ENCODE measurements at regions not wholly inside any gene's neighbourhood (a gene's known extent, or its start where the extent isn't known, plus 50 kb on each side); places are given as distances from the start of the nearest gene placed in this dataset.
"Not testable (repeated sequence)": the region's sequence is repeated elsewhere in the genome, so short reads cannot be mapped to it uniquely, and the experiment has no call there.

DNA sequence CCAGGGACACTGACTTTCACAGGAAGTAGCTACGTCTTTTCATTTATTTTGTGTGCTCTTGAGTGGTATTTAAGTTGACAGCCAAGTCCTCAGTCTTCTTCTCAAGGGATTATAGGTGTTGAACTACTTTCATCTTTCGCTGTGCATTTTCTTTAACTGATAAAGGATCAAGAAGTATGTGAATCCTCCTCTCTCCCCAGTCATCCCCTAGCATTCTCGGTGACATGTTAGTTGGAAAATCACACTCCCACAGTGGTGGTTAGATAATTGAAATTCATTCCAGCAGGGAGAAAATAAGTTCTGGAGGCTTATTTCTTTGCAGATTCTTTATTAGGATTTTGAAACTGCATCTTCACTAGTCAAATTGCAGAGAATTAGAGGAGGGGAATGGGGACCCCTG lies 569.4 kb downstream of the MEI4 start:
- ChIA-PET CTCF (interaction anchor here (1.0 kb wide), 1 partner anchor 9 kb away, joined by 3 read pairs; no protein-coding TSS in a partner anchor), POLR2A (no interaction called here)

DNA sequence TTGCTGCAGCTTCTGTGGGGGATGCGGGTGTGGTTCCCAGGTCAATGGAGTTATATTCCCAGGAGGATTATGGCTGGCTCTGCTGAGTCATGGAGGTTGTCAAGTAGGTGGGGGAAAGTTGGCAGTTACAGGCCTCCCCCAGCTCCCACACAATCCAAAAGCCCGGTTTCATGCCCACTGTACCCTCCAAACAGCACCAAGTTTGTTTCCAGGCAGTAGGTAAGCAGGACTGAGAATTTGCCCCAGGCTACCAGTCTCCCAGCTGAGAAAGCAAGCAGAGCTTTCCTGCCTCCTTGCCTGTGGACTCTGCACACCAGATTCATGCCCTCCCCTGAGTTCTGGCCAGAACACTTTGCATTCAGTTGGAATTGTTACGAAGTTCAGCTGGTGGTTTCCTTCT lies 578.2 kb downstream of the MEI4 start:
- CTCF ChIA-PET = interaction anchor here (0.6 kb wide), 1 partner anchor 9 kb away, joined by 3 read pairs; no protein-coding TSS in a partner anchor
- POLR2A ChIA-PET = no interaction called here

- POLR2A ChIA-PET = no interaction called here
Measured at GRCh38 chr6:78243519-78243918, 590.7 kb downstream of the MEI4 start.

GRCh38 chr6:78251931-78252330 lies 599.1 kb downstream of the MEI4 start:
- POLR2A ChIA-PET = no interaction called here
- CTCF ChIA-PET = no interaction called here

More at GRCh38 chr6:78243519-78243918, 590.7 kb downstream of the MEI4 start:
- CTCF ChIA-PET = no interaction called here

- POLR2A ChIA-PET = no interaction called here
- CTCF ChIA-PET = no interaction called here
Measured at GRCh38 chr6:78253618-78254017, 600.8 kb downstream of the MEI4 start.

- POLR2A ChIA-PET = no interaction called here
- CTCF ChIA-PET = no interaction called here
Measured at GRCh38 chr6:78259935-78260334, 607.1 kb downstream of the MEI4 start.

GRCh38 chr6:78260427-78260826 lies 606.9 kb upstream of the IRAK1BP1 start:
- CTCF ChIA-PET, POLR2A ChIA-PET: not testable (repeated sequence)

DNA sequence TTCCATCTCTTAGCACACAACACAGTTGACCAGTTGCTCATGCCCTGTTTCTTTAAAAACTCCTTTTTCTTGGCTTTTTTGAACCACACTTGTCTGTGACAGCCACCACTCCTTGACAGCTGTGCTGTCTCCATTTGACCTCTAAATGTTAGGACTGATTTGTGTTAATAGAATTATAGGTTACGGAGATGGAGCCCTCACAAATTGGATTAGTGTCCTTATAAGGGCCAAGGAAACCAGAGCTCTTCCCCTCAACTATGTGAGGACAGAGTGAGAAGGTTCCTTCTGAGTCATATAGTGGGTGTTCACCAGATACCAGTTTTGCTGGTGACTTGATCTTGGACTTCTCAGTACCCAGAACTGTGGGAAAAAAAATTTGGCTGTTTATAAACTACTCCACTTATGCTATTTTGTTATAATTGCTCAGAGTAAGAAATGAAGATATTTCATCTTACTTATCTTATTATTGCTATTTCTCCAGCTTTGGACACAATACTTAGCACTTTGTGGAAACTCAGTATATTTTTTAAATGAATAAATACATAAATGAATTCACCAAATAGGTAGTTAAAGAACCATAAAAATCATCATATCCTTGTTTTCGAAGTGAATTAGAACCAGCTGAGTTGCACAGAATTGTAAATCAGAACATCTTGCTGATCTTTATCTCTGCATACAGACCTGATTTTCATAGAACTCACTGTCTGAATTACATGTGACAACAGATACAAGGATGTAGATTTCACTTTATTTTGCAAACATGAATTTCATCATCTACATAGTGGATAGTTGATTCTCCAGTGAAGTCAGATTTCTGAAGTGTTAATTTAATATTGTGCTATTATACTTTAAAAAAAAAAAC lies 598.5 kb upstream of the IRAK1BP1 start:
- ChIA-PET CTCF (no interaction called here), POLR2A (no interaction called here)

GRCh38 chr6:78300885-78301284 lies 566.5 kb upstream of the IRAK1BP1 start:
- POLR2A ChIA-PET = no interaction called here
- CTCF ChIA-PET = no interaction called here

DNA sequence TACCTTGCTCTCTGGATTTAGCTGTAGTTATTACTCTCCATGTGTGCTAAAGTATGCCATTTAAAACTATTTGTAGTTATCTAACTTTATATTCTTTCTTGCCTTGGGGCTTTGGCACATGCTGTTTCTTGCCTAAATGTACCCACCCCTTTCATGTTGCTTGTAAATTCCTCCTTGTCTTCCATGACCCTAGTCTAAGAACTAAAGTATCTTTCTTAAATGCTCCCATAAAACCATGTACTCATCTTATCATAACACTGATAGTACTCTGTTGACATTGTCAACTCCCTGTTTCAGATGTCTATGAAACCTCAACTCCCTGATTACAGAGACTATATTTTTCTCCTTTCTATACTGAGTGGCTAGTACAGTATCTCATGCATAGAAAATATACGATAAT lies 564.9 kb upstream of the IRAK1BP1 start:
- ChIA-PET POLR2A (no interaction called here), CTCF (no interaction called here)

DNA sequence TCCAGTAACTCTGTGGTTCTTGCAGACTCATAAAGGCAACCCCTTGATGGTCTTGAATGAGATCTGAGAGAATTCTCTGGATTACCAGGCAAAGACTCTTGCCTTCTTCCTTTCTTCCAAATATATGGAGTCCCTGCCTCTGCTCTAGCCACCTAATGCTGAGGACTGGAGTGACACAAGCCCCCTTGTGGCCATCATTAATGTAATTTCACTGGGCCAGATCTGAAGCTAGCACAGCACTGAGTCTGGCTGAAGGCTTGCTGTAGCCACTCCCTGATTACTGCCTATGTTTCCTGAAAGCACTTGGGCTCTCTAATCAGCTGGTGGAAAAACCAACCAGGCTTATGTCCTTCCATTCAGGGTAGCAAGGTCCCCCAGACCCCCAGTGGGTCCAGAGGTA lies 559.3 kb upstream of the IRAK1BP1 start:
- POLR2A ChIA-PET = no interaction called here
- CTCF ChIA-PET = no interaction called here

DNA sequence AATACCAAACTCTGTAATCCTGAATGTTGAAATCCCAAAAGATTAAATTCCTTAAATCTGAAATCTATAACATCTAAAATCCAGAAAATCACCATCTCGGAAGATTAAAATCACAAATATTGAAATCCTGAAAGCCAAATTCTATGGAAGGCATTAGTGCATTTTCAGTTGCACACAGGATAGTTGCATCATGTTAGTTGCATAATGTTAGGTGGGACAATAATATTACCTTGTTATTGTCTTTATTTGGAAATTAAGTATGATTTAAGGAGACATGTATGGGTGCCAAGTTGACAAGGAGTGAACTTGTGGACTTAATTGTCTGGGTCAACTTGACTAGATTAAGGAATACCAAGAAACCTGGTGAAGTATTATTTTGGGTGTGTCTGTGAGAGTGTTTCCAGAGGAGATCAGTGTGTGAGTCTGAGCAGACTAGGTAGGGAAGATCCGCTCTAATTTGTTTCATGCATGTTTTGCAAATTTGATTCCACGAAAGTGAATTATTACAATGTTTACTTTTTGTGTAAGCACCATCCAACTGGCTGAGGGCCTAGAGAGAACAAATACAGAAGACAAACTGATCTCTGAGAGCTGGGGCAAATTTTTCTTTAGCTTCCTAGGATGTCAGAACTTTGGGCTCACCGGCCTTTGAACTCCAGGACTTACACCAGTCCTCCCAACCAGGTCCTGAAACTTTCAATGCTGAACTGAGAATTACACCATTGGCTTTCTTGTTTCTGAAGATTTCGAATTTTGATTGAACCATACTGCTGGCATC lies 545.1 kb upstream of the IRAK1BP1 start:
- CTCF ChIA-PET = no interaction called here
- POLR2A ChIA-PET = no interaction called here

GRCh38 chr6:78324213-78324612 lies 543.1 kb upstream of the IRAK1BP1 start:
- POLR2A ChIA-PET = no interaction called here
- CTCF ChIA-PET = no interaction called here

GRCh38 chr6:78340755-78341154 lies 526.6 kb upstream of the IRAK1BP1 start:
- ChIA-PET POLR2A (no interaction called here), CTCF (no interaction called here)

GRCh38 chr6:78345882-78346281 lies 521.5 kb upstream of the IRAK1BP1 start:
- POLR2A ChIA-PET = no interaction called here

DNA sequence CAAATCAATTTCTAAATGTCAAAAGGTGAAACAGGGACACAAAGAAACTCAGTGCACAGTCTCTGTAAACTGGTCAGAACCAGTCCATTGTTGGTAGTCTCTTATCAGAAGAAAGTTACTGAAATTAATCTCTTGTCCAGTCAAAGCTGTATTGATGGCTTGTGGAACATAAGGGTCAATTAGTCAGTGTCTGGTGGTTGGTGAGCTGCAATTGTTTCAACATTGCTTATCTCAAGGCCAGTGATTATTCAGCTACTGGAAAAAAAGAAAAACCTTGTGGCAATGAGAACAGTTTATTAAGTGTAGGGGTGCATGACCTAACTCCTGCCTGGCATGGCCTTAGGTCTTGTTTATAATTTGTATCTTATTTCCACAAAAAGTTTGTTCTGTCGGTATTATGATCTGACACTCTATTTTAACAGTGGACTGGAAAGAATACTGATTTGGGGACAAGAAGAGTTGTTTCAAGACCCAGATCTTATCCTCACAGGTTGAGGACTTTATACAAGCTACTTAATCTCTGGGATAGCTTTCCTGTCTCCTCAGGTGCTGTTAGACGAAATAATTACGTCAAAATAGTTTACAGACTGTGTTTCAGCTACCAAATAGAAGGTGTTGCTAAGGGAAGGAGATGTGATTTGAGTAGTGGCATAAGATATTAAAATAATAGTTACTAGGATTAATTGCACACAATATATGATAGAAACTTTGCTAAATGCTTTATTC lies 520.0 kb upstream of the IRAK1BP1 start:
- CTCF ChIA-PET = no interaction called here
- POLR2A ChIA-PET = no interaction called here

More at GRCh38 chr6:78345882-78346281, 521.5 kb upstream of the IRAK1BP1 start:
- CTCF ChIA-PET = no interaction called here

DNA sequence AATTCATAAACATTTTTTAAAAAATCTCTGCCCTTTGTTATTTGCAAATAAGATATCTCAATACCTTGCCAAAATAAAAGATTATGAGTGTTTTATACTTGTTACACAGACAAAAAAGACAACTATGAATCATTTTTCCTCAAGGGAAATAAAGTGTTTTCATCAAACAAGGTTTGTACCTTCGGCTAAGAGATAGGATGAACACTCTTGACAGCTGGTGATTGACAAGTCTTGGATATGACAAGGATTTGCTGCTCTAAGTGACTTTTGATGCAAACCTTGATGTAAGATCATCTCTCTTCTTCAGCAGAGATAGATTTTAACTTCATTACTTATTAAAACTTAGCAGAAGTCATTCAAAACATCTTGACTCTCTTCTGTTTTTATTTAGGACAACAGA lies 514.3 kb upstream of the IRAK1BP1 start:
- CTCF ChIA-PET = no interaction called here
- POLR2A ChIA-PET = no interaction called here

DNA sequence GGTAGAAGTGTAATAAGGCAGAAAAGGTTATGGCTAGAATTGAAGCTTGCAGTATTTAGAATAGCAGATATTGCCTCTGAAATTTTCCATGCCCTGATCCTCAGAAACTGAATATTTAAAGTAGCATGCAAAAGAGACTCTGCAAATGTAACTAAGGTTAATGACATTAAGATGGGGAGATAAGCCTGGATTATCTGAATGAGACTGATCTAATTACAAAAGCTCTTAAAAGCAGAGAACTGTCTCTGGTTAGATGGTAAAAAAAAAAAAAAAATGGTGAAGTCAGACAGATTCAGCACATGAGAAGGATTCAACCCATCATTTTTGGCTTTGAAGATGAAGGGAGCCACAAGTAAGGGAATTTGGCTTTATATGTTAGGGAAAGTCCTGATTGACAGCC lies 503.7 kb upstream of the IRAK1BP1 start:
- CTCF ChIA-PET = no interaction called here
- POLR2A ChIA-PET = no interaction called here

GRCh38 chr6:78365473-78365872 lies 501.9 kb upstream of the IRAK1BP1 start:
- CTCF ChIA-PET = no interaction called here
- POLR2A ChIA-PET = no interaction called here

DNA sequence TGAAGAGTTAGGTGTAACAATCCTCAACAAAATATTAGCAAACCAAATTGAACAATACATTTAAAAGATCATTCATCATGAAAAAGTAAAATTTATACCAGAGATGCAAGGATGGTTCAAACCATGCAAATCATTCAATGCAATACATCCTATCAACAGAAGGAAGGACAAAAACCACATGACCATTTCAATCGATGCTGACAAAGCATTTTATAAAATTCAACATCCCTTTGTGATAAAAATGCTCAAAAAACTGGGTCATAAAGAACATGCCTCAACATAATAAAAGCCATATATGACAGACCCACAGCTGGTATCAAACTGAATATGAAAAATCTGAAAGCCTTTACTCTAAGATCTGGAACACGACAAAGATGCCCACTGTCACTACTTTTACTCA lies 490.3 kb upstream of the IRAK1BP1 start:
- CTCF ChIA-PET = no interaction called here
- POLR2A ChIA-PET = no interaction called here

GRCh38 chr6:78379982-78380381 lies 487.4 kb upstream of the IRAK1BP1 start:
- POLR2A ChIA-PET = no interaction called here
- CTCF ChIA-PET = no interaction called here
